H54 (cell line): ENCODE measurements at regions not wholly inside any gene's neighbourhood (a gene's known extent, or its start where the extent isn't known, plus 50 kb on each side); places are given as distances from the start of the nearest gene placed in this dataset.

Experiments used
- DNase-seq: peaks from one replicate; pipeline ENCODE4 v3.0.0; 2011; ENCODE audit warnings: low spot score, mixed read lengths; ENCODE audit not compliant: insufficient read length
- FAIRE-seq: peaks from 3 replicates; lab custom pipeline; 2011; peaks lifted over from hg19 to GRCh38; lab: Jason Lieb, UNC
- POLR2A ChIP-seq: IDR thresholded peaks from 2 replicates; pipeline ENCODE4 v1.6.1; 2011; ENCODE audit warnings: low read depth, mild to moderate bottlenecking, low read length

DNA sequence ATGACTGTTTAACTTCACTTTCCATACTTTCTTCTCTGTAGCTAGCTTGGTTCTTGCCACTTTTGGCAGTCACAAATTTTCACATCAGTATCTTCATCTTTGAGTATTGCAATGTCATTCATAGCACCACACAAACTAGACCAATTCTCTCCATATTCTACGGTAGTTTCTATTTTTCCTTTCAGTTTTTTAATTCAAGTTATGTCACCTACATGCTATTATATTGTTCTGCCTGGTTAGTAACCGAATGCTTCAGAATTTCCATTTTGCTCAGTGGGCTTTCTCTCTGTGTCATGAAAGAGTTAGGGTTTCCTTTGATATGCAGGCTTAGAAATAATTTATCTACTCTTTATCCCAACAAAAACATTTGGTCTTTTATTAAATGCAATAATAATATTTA is 896.5 kb downstream of the GATA3 start:
- no peak for TF ChIP-seq POLR2A
- no peak for FAIRE-seq
- no peak for DNase-seq

GRCh38 chr10:8951440-8952089 is 897.1 kb downstream of the GATA3 start:
- FAIRE-seq, result no peak
- TF ChIP-seq POLR2A, result no peak

DNA sequence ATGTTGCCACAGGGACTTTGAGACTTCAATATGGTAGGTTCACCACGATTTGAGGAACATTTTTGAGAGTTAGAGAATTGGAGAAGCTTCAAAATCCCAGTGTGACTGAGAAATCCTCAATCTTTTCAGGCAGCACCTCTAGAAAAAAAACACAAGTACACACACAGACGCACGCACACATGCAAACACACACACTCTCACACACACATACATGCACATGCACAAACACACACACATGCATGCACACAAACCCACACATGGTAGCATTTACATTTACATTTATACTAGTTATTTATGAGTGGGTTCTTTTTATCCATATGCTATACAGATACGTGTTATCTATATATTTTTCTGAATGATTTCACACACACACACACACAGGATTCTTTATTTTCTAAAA is 901.9 kb downstream of the GATA3 start:
- DNase-seq, result no peak
- no peak for FAIRE-seq
- no peak for TF ChIP-seq POLR2A

More at GRCh38 chr10:8951440-8952089, 897.1 kb downstream of the GATA3 start:
- DNase-seq, result no peak

GRCh38 chr10:8962249-8962648 is 907.8 kb downstream of the GATA3 start:
- no peak for FAIRE-seq
- no peak for TF ChIP-seq POLR2A
- no peak for DNase-seq

- no peak for FAIRE-seq
- TF ChIP-seq POLR2A, result no peak
Observed at GRCh38 chr10:8967061-8967460, 912.6 kb downstream of the GATA3 start.

DNA sequence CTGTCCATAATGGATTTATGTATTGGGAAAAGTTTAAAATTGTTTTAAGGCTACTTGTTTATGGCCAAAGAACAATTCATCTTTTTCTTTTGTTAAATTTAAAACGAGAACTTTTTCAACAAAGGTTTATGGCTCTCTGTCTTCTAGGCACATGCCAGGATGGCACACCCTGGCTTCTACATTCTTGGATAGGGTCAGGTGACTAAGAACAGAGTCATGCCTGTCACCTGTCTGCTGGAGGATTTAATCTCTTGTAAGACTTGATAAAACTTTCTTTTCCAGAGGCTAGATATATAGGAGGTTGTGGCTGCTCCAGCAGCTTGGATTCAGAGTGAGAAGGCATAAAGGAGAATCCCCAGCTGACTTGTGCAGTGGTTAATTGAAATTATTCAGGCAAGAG is 915.4 kb downstream of the GATA3 start:
- DNase-seq (no peak), FAIRE-seq (no peak)
- TF ChIP-seq POLR2A, result no peak

More at GRCh38 chr10:8967061-8967460, 912.6 kb downstream of the GATA3 start:
- no peak for DNase-seq

DNA sequence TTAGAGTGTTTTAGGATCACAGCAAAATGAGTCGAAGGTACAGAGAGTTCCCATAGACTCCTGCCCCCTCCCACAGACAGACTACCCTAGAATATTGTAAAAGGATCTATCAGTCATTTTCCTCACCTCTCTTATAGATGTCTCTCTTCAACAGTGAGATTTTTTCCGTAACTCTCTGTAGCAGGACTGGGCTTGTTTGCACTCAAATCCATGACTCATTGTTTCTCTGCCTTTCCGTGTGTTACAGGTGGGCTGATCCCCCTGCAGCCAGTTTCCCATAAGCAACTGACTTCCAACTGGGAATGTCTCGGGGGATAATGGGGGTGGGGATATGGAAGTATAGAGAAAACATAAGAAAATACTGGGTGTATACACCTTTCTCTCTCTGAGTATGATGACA is 921.0 kb downstream of the GATA3 start:
- no peak for DNase-seq
- no peak for FAIRE-seq
- no peak for TF ChIP-seq POLR2A

GRCh38 chr10:8978100-8978499 is 923.6 kb downstream of the GATA3 start:
- FAIRE-seq (no peak), DNase-seq (no peak)
- TF ChIP-seq POLR2A, result no peak

DNA sequence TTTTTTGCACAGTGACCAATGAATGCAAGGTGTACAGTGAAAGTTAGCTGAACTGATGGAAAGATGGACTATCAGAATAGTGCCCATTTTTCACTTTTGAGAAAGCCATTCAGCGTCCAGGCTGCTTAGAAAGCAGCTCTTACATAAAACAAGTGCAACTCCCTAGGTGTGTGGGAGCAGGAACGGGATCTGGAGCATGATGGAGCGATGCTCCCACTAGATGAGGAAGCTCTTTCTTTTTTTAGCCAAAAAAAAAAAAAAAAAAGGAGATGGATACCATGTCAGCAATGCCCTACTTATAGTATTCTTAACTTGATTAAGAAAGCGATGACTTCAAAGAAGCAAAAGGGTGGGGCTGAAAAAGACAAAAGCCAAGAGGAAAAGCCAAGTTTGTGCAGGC is 925.5 kb downstream of the GATA3 start:
- no peak for FAIRE-seq
- no peak for DNase-seq
- TF ChIP-seq POLR2A, result no peak

- DNase-seq (no peak), FAIRE-seq (no peak)
- no peak for TF ChIP-seq POLR2A
Observed at GRCh38 chr10:8981277-8981676, 926.8 kb downstream of the GATA3 start.

GRCh38 chr10:8985651-8986050 is 931.2 kb downstream of the GATA3 start:
- no peak for FAIRE-seq
- DNase-seq, result no peak
- no peak for TF ChIP-seq POLR2A

DNA sequence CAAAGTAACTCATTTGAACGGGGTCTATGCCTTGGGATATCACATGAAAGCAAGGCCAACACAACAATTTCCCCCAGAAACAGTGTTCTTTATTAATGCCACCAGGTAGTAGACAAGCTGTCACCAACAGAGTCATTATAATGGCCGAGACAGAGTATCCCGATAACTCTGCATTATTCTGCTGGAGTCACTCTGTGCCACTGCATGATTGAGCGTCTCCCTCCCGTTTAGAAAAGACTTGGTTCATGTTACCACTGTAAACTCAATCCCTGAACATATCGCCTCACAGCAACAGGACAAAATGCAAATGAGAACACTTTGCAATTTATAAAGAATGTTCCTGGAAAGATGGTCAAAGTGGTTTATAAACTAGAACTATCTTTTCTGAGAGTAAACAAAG is 932.5 kb downstream of the GATA3 start:
- DNase-seq (no peak), FAIRE-seq (no peak)
- no peak for TF ChIP-seq POLR2A

- no peak for DNase-seq
- FAIRE-seq, result no peak
- no peak for TF ChIP-seq POLR2A
Observed at GRCh38 chr10:8987712-8988111, 933.2 kb downstream of the GATA3 start.

GRCh38 chr10:8990280-8990987 is 935.9 kb downstream of the GATA3 start:
- no peak for TF ChIP-seq POLR2A
- no peak for FAIRE-seq
- no peak for DNase-seq

DNA sequence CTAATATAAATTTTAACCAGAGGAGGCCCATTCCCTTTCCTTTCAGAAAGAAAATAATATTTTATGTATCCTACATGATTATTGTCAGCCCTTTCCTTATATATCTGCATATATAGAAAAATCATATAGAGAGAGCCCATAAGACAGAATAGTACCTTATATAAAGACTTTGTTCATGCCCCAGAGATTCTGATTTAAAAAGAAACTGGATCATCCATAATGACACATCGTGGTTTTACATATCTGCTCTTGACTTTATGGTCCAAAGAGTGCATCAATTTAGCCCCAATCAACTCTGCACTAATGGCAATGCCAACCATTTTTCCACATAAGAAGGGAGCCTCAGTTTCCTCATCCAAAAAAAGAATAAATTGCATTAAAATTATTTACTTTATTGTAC is 937.5 kb downstream of the GATA3 start:
- TF ChIP-seq POLR2A, result no peak
- DNase-seq (no peak), FAIRE-seq (no peak)
